ENCODE measurements at regions not wholly inside any gene's neighbourhood (a gene's known extent, or its start where the extent isn't known, plus 50 kb on each side); places are given as distances from the start of the nearest gene placed in this dataset.

DNA sequence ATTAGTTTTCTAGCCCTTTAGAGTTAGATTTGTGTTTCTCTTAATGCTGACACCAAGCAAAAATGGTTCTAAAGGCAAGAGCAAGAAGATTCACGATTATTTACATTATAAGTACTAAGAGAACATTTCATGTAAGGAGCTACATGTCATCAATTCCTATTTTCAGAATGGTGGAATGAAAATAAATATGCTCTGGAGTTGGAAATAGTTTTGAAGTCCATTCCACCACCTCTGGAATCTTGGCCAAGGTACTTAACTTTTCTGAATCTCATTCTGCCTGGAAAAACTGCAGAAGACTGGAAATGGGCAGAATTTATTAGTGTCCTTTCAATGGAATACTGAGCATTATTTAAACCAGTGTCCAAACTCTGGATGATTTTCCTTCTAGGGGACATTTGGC lies 125.1 kb upstream of the RAB11FIP2 start:
- TF ChIP-seq, protein P1, sequence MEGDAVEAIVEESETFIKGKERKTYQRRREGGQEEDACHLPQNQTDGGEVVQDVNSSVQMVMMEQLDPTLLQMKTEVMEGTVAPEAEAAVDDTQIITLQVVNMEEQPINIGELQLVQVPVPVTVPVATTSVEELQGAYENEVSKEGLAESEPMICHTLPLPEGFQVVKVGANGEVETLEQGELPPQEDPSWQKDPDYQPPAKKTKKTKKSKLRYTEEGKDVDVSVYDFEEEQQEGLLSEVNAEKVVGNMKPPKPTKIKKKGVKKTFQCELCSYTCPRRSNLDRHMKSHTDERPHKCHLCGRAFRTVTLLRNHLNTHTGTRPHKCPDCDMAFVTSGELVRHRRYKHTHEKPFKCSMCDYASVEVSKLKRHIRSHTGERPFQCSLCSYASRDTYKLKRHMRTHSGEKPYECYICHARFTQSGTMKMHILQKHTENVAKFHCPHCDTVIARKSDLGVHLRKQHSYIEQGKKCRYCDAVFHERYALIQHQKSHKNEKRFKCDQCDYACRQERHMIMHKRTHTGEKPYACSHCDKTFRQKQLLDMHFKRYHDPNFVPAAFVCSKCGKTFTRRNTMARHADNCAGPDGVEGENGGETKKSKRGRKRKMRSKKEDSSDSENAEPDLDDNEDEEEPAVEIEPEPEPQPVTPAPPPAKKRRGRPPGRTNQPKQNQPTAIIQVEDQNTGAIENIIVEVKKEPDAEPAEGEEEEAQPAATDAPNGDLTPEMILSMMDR (IDR thresholded peaks at IDR 0.05), result no peak
- no peak for TF ChIP-seq POLR2AphosphoS5 (IDR thresholded peaks at IDR 0.05)
- TF ChIP-seq POLR2A (IDR thresholded peaks at IDR 0.05), result no peak
- no peak for TF ChIP-seq EP300 (IDR thresholded peaks at IDR 0.05; ENCODE audit: low read depth)

Measured in transverse colon (tissue), 4 donors.